ENCODE measurements at regions not wholly inside any gene's neighbourhood (a gene's known extent, or its start where the extent isn't known, plus 50 kb on each side); places are given as distances from the start of the nearest gene placed in this dataset.

- DNase-seq (ENCODE audit: extremely low read depth, low read depth) = no peak
- TF ChIP-seq, protein P1, sequence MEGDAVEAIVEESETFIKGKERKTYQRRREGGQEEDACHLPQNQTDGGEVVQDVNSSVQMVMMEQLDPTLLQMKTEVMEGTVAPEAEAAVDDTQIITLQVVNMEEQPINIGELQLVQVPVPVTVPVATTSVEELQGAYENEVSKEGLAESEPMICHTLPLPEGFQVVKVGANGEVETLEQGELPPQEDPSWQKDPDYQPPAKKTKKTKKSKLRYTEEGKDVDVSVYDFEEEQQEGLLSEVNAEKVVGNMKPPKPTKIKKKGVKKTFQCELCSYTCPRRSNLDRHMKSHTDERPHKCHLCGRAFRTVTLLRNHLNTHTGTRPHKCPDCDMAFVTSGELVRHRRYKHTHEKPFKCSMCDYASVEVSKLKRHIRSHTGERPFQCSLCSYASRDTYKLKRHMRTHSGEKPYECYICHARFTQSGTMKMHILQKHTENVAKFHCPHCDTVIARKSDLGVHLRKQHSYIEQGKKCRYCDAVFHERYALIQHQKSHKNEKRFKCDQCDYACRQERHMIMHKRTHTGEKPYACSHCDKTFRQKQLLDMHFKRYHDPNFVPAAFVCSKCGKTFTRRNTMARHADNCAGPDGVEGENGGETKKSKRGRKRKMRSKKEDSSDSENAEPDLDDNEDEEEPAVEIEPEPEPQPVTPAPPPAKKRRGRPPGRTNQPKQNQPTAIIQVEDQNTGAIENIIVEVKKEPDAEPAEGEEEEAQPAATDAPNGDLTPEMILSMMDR (IDR thresholded peaks at IDR 0.05; ENCODE audit: low read depth, low read length) = no peak
Measured at GRCh38 chr9:87307848-87308247, 189.8 kb upstream of the DAPK1 start.

DNA sequence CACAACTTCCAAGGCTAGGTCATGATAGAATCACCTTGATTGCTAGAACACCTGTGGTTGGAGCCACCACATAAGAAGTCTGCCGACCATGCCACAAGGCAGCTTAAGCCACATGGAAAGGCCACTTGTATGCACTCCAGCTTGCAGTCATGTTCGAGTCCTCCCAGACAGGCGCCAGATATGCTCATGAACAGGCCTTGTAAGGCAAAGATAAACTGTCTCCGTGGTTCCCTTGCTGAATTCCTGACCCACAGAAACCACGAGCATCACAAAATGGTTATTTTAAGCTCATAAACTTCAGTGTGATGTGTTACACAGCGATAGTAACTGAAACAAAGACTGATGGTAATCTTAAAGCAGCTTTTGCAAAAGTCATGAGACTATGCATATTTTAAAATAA is 188.4 kb upstream of the DAPK1 start:
- TF ChIP-seq, protein P1 (IDR thresholded peaks at IDR 0.05; ENCODE audit: low read depth, low read length) = no peak
- DNase-seq (ENCODE audit: extremely low read depth, low read depth) = no peak

GRCh38 chr9:87310827-87311523 is 186.7 kb upstream of the DAPK1 start:
- TF ChIP-seq, protein P1 (IDR thresholded peaks at IDR 0.05; ENCODE audit: low read depth, low read length) = no peak
- DNase-seq (ENCODE audit: extremely low read depth, low read depth) = no peak

DNA sequence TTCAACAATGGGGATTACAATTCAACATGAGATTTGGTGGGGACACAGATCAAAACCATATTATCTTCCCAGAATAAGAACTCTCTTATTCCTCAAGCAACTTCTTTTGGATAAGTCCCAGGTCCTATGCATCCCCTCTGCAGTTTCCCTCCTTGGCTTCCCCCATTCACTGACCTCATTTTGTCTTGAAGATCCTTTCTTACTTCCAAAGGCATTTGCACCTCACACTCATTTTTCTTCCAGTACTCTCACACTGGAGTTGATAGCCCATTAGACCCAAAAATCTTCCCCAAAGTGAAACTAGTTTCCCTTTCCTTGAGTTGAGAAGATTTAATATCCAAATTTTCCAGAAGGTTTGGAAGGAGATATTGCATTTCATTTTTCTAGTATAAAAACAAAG is 178.0 kb upstream of the DAPK1 start:
- TF ChIP-seq, protein P1 (IDR thresholded peaks at IDR 0.05; ENCODE audit: low read depth, low read length) = no peak

DNA sequence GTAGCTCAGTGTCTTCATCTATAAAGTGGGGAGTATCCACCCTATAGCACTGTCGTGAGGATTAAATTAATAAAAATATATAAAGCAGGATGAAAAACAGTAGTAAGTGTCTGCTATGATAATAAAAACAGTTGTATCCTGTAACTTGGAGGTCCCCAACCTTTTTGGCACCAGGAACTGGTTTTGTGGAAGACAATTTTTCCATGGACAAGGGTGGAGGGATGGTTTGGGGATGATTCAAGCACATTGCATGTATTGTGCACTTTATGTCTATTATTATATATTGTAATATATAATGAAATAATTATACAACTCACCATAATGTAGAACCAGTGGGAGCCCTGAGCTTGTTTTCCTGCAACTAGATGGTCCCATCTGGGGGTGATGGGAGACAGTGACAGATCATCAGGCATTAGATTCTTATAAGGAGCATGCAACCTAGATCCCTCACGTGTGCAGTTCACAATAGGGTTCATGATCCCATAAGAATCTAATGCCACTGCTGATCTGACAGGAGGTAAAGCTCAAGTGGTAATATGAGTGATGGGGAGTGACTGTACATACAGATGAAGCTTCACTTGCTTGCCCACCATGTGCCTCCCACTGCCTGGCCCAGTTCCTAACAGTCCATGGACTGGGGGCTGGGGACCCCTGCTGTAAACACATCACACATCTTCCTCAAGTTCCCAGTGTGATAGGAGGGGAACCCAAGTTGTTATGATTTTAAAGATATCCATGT is 177.4 kb upstream of the DAPK1 start:
- no peak for DNase-seq (ENCODE audit: extremely low read depth, low read depth)
- TF ChIP-seq, protein P1 (IDR thresholded peaks at IDR 0.05; ENCODE audit: low read depth, low read length) = no peak

More for the DNA sequence above, 178.0 kb upstream of the DAPK1 start:
- DNase-seq (ENCODE audit: extremely low read depth, low read depth) = no peak

- no peak for DNase-seq (ENCODE audit: extremely low read depth, low read depth)
- TF ChIP-seq, protein P1 (IDR thresholded peaks at IDR 0.05; ENCODE audit: low read depth, low read length) = no peak
Measured at GRCh38 chr9:87322840-87323635, 174.6 kb upstream of the DAPK1 start.

Measured in AG09319 (cell line).